OCI-LY7 (cell line): ENCODE measurements at regions not wholly inside any gene's neighbourhood (a gene's known extent, or its start where the extent isn't known, plus 50 kb on each side); places are given as distances from the start of the nearest gene placed in this dataset.

Source experiments
- BruUV-seq: library from RNA; stranded (reverse); fragments of 400-500 nt; replicated peaks from 2 replicates; lab custom pipeline; 2021; lab: Mats Ljungman, UMichigan
- CTCF ChIA-PET: fragments of 300-600 bp; sonication (Branson Sonifier 250); formaldehyde crosslinking; loops from one replicate; lab custom pipeline; 2022; ENCODE audit warnings: antibody characterized with exemption; ENCODE audit not compliant: unreplicated experiment; lab: Charles Lee
- POLR2A ChIA-PET: fragments of 300-600 bp; sonication (Branson Sonifier 250); formaldehyde crosslinking; loops from one replicate; lab custom pipeline; 2022; ENCODE audit warnings: antibody characterized with exemption; lab: Charles Lee
- DNase-seq: peaks from one replicate; pipeline ENCODE4 v3.0.0-alpha.2; 2015; ENCODE audit warnings: low spot score
- H2AFZ ChIP-seq: fragments of 200-600 bp; sonication (generic), shearing (Covaris generic); 2 replicates; pipeline ENCODE4 v1.6.1; 2014; ENCODE audit warnings: mild to moderate bottlenecking, antibody characterized with exemption, low read length, moderate library complexity
- H3K27ac ChIP-seq: fragments of 200-600 bp; sonication (generic); 2 replicates; pipeline ENCODE4 v1.5.1; 2014; ENCODE audit warnings: mixed run types, low read depth, mild to moderate bottlenecking, moderate library complexity, low read length, inconsistent platforms; ENCODE audit not compliant: poor library complexity, severe bottlenecking
- H3K36me3 ChIP-seq: fragments of 200-600 bp; sonication (generic); 2 replicates; pipeline ENCODE4 v1.6.1; 2014; ENCODE audit warnings: mild to moderate bottlenecking, antibody characterized with exemption, low read length, moderate library complexity, mixed read lengths; ENCODE audit not compliant: insufficient read depth
- H3K4me1 ChIP-seq: fragments of 200-600 bp; sonication (generic); 2 replicates; pipeline ENCODE4 v1.5.1; 2014; ENCODE audit warnings: mild to moderate bottlenecking, low read length; ENCODE audit not compliant: insufficient read depth, poor library complexity, severe bottlenecking
- H3K4me2 ChIP-seq: fragments of 200-600 bp; sonication (generic); 2 replicates; pipeline ENCODE4 v1.6.1; 2014; ENCODE audit warnings: mild to moderate bottlenecking, low read length
- H3K4me3 ChIP-seq: fragments of 200-600 bp; sonication (generic); 2 replicates; pipeline ENCODE4 v1.5.1; 2014; ENCODE audit warnings: mild to moderate bottlenecking, low read depth, low read length; ENCODE audit not compliant: poor library complexity, severe bottlenecking
- H3K79me2 ChIP-seq: fragments of 200-600 bp; sonication (generic); 2 replicates; pipeline ENCODE4 v1.6.1; 2016; ENCODE audit warnings: low read depth, mild to moderate bottlenecking, low read length, moderate library complexity, mixed read lengths; ENCODE audit not compliant: insufficient read depth
- H3K9me2 ChIP-seq: fragments of 200-600 bp; sonication (generic); 2 replicates; pipeline ENCODE4 v1.6.1; 2016; ENCODE audit warnings: mild to moderate bottlenecking, low read length, mixed read lengths; ENCODE audit not compliant: insufficient read depth
- H3K9me3 ChIP-seq: fragments of 200-600 bp; sonication (generic); 2 replicates; pipeline ENCODE4 v1.6.1; 2014; ENCODE audit warnings: mild to moderate bottlenecking, mixed run types, low read length, mixed read lengths
- H4K20me1 ChIP-seq: fragments of 200-600 bp; sonication (generic); 2 replicates; pipeline ENCODE4 v1.6.1; 2014; ENCODE audit warnings: mild to moderate bottlenecking, antibody characterized with exemption, low read length, moderate library complexity, mixed read lengths; ENCODE audit not compliant: insufficient read depth
- CTCF ChIP-seq: fragments of 200-600 bp; sonication (generic); conservative IDR thresholded peaks from 2 replicates; pipeline ENCODE4 v1.5.1; 2014; ENCODE audit warnings: mild to moderate bottlenecking, antibody characterized with exemption, low read length, moderate library complexity, mixed read lengths
- EZH2phosphoT487 ChIP-seq: fragments of 200-600 bp; sonication (generic); IDR thresholded peaks from 2 replicates; pipeline ENCODE4 v1.6.1; 2018; ENCODE audit warnings: low read depth, borderline replicate concordance, mild to moderate bottlenecking, mixed run types, antibody characterized with exemption, low read length, moderate library complexity, mixed read lengths
- intact Hi-C: fragments of 100-400 bp; cut with micrococcal nuclease; formaldehyde crosslinking; loops from one replicate; pipeline ENCODE4 v1.10.0; 2022; ENCODE audit not compliant: unreplicated experiment

DNA sequence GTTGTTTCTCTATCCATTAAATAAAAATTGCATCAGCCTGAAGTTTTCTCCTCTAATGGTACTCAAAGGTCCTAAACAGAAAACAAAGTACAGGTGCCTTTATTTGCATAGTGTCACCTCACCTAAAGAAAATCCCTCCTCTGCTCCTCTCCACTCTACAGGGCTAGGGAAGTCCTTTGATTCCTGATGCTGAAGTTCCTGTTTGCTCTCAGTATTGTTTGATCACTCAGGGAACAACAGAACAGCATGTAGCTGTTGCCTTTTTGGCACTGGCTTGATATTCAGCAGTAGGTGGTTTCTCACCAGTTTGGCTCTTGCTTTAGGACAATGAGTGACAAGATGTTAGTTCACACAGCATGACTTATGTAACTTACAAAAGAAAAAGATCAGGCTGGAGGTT is 156.2 kb upstream of the SLC7A11 start:
- H4K20me1 ChIP-seq = no peaks in the 10 kb centered on the region
- BruUV-seq = no TSS peak
- ChIA-PET CTCF (no interaction called here), POLR2A (no interaction called here)
- H3K9me3 ChIP-seq = no peaks in the 10 kb centered on the region
- no peaks in the 10 kb centered on the region for H3K79me2 ChIP-seq
- no peak overlapping the region for H2AFZ ChIP-seq
- no peak for DNase-seq
- H3K27ac ChIP-seq = no peak overlapping the region
- H3K36me3 ChIP-seq = no peaks in the 10 kb centered on the region
- H3K4me1 ChIP-seq = no peaks in the 10 kb centered on the region
- intact Hi-C loops = no loop called here
- no peak for TF ChIP-seq CTCF
- no peak for TF ChIP-seq EZH2phosphoT487
- H3K4me2 ChIP-seq = no peak overlapping the region
- H3K9me2 ChIP-seq = no peaks in the 10 kb centered on the region
- H3K4me3 ChIP-seq = no peak overlapping the region

- intact Hi-C loops = no loop called here
- H2AFZ ChIP-seq = no peak overlapping the region
- H3K4me2 ChIP-seq = no peak overlapping the region
- H3K9me3 ChIP-seq = no peaks in the 10 kb centered on the region
- POLR2A ChIA-PET = interaction anchor here (0.7 kb wide), 1 partner anchor 73 kb away, joined by 4 read pairs; no protein-coding TSS in a partner anchor
- no peaks in the 10 kb centered on the region for H3K9me2 ChIP-seq
- DNase-seq = no peak
- TF ChIP-seq CTCF (no peak), EZH2phosphoT487 (no peak)
- no peak overlapping the region for H3K4me3 ChIP-seq
- no peak overlapping the region for H3K27ac ChIP-seq
- no TSS peak for BruUV-seq
- no peaks in the 10 kb centered on the region for H3K79me2 ChIP-seq
- H3K4me1 ChIP-seq = no peaks in the 10 kb centered on the region
- CTCF ChIA-PET = no interaction called here
- H4K20me1 ChIP-seq = no peaks in the 10 kb centered on the region
- H3K36me3 ChIP-seq = no peaks in the 10 kb centered on the region
Observed at GRCh38 chr4:138393886-138394610, 151.9 kb upstream of the SLC7A11 start.

DNA sequence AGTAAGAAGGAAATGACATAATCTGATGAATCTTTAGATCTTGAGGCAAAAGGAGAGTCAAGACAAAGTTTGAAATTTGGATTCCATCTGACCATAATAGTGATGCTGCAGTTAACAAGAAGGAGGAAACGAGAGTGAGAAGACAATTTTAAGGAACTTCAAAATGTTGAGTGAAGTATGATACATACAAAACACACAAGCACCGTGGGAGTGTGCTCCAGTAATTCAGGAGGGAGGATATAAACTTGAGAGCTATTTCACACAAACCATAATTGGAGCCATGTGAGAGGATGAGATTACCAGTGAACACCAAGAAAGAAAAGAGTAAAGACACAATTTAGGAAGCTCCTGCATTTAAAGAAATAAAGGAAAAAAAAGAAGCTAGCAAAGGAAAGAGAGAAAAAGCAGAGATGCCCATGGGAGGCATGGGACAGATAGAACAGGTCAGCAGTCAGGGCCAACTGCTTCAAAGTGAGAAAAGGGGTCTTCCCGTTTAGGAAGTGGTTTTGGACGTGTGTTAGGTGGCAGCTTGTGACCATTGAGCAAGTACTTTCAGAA is 150.7 kb upstream of the SLC7A11 start:
- H3K4me2 ChIP-seq = no peak overlapping the region

More for the DNA sequence above, 150.7 kb upstream of the SLC7A11 start:
- no peaks in the 10 kb centered on the region for H3K9me3 ChIP-seq
- H3K9me2 ChIP-seq = no peaks in the 10 kb centered on the region
- H3K4me1 ChIP-seq = no peaks in the 10 kb centered on the region
- ChIA-PET CTCF (no interaction called here), POLR2A (no interaction called here)
- no peak overlapping the region for H2AFZ ChIP-seq
- no peak for DNase-seq
- no peak overlapping the region for H3K27ac ChIP-seq
- BruUV-seq = no TSS peak
- H3K4me3 ChIP-seq = no peak overlapping the region
- H3K36me3 ChIP-seq = no peaks in the 10 kb centered on the region
- no peaks in the 10 kb centered on the region for H3K79me2 ChIP-seq
- no peaks in the 10 kb centered on the region for H4K20me1 ChIP-seq
- no peak for TF ChIP-seq CTCF
- TF ChIP-seq EZH2phosphoT487 = no peak
- intact Hi-C loops = no loop called here
